H9 (cell line): ENCODE measurements at regions not wholly inside any gene's neighbourhood (a gene's known extent, or its start where the extent isn't known, plus 50 kb on each side); places are given as distances from the start of the nearest gene placed in this dataset.

ENCODE experiments used
- DNase-seq: peaks from one replicate; pipeline ENCODE4 v3.0.0-alpha.2; 2017
- H2AFZ ChIP-seq: one replicate; pipeline ENCODE4 v1.6.1; 2013; ENCODE audit warnings: mild to moderate bottlenecking, low read length, control low read depth, moderate library complexity
- H2AK5ac ChIP-seq: 2 replicates; pipeline ENCODE4 v1.6.1; 2013; ENCODE audit warnings: low read length, control low read depth, mixed read lengths; ENCODE audit not compliant: insufficient read length
- H2BK120ac ChIP-seq: one replicate; pipeline ENCODE4 v1.6.1; 2013; ENCODE audit warnings: low read depth, mild to moderate bottlenecking, low read length, control low read depth, inconsistent platforms; ENCODE audit not compliant: poor library complexity, severe bottlenecking
- H2BK12ac ChIP-seq: 2 replicates; pipeline ENCODE4 v1.6.1; 2013; ENCODE audit warnings: low read length, control low read depth, mixed read lengths, low read depth; ENCODE audit not compliant: insufficient read length
- H2BK15ac ChIP-seq: 2 replicates; pipeline ENCODE4 v1.6.1; 2013; ENCODE audit warnings: low read depth, low read length, control low read depth
- H2BK20ac ChIP-seq: one replicate; pipeline ENCODE4 v1.6.1; 2013; ENCODE audit warnings: low read depth, mild to moderate bottlenecking, low read length, control low read depth, inconsistent platforms; ENCODE audit not compliant: poor library complexity, severe bottlenecking
- H2BK5ac ChIP-seq: 2 replicates; pipeline ENCODE4 v1.6.1; 2013; ENCODE audit warnings: low read length, control low read depth, mixed read lengths; ENCODE audit not compliant: insufficient read length
- H3K14ac ChIP-seq: 2 replicates; pipeline ENCODE4 v1.6.1; 2013; ENCODE audit warnings: low read length, control low read depth; ENCODE audit not compliant: insufficient read depth
- H3K18ac ChIP-seq: 2 replicates; pipeline ENCODE4 v1.6.1; 2013; ENCODE audit warnings: low read depth, mild to moderate bottlenecking, mixed read lengths, low read length, control low read depth; ENCODE audit not compliant: insufficient read length
- H3K23ac ChIP-seq: 2 replicates; pipeline ENCODE4 v1.6.1; 2013; ENCODE audit warnings: low read length, control low read depth, mixed read lengths, low read depth; ENCODE audit not compliant: insufficient read length
- H3K23me2 ChIP-seq: 2 replicates; pipeline ENCODE4 v1.6.1; 2013; ENCODE audit warnings: low read depth, mild to moderate bottlenecking, mixed read lengths, low read length, control low read depth; ENCODE audit not compliant: insufficient read length, poor library complexity, severe bottlenecking
- H3K27ac ChIP-seq: 2 replicates; pipeline ENCODE4 v1.5.1; 2013; ENCODE audit warnings: low read length, control low read depth, mixed read lengths, low read depth; ENCODE audit not compliant: insufficient read length
- H3K27me3 ChIP-seq: 2 replicates; pipeline ENCODE4 v1.6.1; 2013; ENCODE audit warnings: low read length, control low read depth, inconsistent platforms; ENCODE audit not compliant: insufficient read depth
- H3K4ac ChIP-seq: 2 replicates; pipeline ENCODE4 v1.6.1; 2013; ENCODE audit warnings: low read depth, mild to moderate bottlenecking, control low read depth, inconsistent platforms, low read length, moderate library complexity
- H3K4me1 ChIP-seq: 2 replicates; pipeline ENCODE4 v1.6.1; 2013; ENCODE audit warnings: low read length, control low read depth, inconsistent platforms; ENCODE audit not compliant: insufficient read depth
- H3K4me2 ChIP-seq: 2 replicates; pipeline ENCODE4 v1.6.1; 2013; ENCODE audit warnings: low read length, control low read depth, mixed read lengths; ENCODE audit not compliant: insufficient read length, insufficient read depth
- H3K56ac ChIP-seq: 2 replicates; pipeline ENCODE4 v1.6.1; 2013; ENCODE audit warnings: low read depth, mild to moderate bottlenecking, mixed read lengths, low read length, control low read depth; ENCODE audit not compliant: insufficient read length
- H3K79me1 ChIP-seq: 2 replicates; pipeline ENCODE4 v1.6.1; 2013; ENCODE audit warnings: low read depth, mild to moderate bottlenecking, moderate library complexity, low read length, control low read depth, inconsistent platforms; ENCODE audit not compliant: insufficient read depth, poor library complexity, severe bottlenecking
- H3K79me2 ChIP-seq: 2 replicates; pipeline ENCODE4 v1.6.1; 2013; ENCODE audit warnings: low read length, control low read depth, inconsistent platforms; ENCODE audit not compliant: insufficient read depth
- H3K9ac ChIP-seq: 2 replicates; pipeline ENCODE4 v1.6.1; 2013; ENCODE audit warnings: low read length, control low read depth, mixed read lengths; ENCODE audit not compliant: insufficient read length; ENCODE audit errors: extremely low read depth
- H3K9me3 ChIP-seq: one replicate; pipeline ENCODE4 v1.6.1; 2013; ENCODE audit warnings: low read depth, low read length, inconsistent platforms; ENCODE audit not compliant: control insufficient read depth
- H3T11ph ChIP-seq: one replicate; pipeline ENCODE4 v1.6.1; 2013; ENCODE audit warnings: mild to moderate bottlenecking, low read length, control low read depth, inconsistent platforms
- H4K20me1 ChIP-seq: one replicate; pipeline ENCODE4 v1.6.1; 2013; ENCODE audit not compliant: control insufficient read depth, insufficient read length, insufficient read depth
- H4K5ac ChIP-seq: 2 replicates; pipeline ENCODE4 v1.6.1; 2013; ENCODE audit warnings: low read depth, mild to moderate bottlenecking, mixed read lengths, low read length, control low read depth; ENCODE audit not compliant: insufficient read length
- H4K8ac ChIP-seq: replicated peaks from 2 replicates; pipeline ENCODE4 v1.6.1; 2013; ENCODE audit warnings: low read length, control low read depth, mixed read lengths, low read depth; ENCODE audit not compliant: insufficient read length
- H4K91ac ChIP-seq: 2 replicates; pipeline ENCODE4 v1.6.1; 2013; ENCODE audit warnings: low read depth, mild to moderate bottlenecking, moderate library complexity, mixed read lengths, low read length, control low read depth; ENCODE audit not compliant: insufficient read length
- H3K27ac Mint-ChIP-seq, 3 experiments: 2 replicates in 2 of 3; 3 replicates in 1 of 3; pipeline ENCODE4 v1.8.0; 2020 to 2021; ENCODE audit warnings: mixed read lengths in 3 of 3, mild to moderate bottlenecking in 1 of 3, moderate library complexity in 1 of 3
- H3K27me3 Mint-ChIP-seq: 2 replicates; pipeline ENCODE4 v1.8.0; 2021; ENCODE audit warnings: low read depth, mild to moderate bottlenecking, moderate library complexity, mixed read lengths
- H3K36me3 Mint-ChIP-seq, 3 experiments: 2 replicates in 2 of 3; 3 replicates in 1 of 3; pipeline ENCODE4 v1.8.0; 2020 to 2021; ENCODE audit warnings: low read depth in 3 of 3, mixed read lengths in 3 of 3; ENCODE audit not compliant: insufficient read depth in 1 of 3
- H3K4me1 Mint-ChIP-seq, 2 experiments: 2 replicates each; pipeline ENCODE4 v1.8.0; 2020; ENCODE audit warnings: mixed read lengths in 2 of 2
- H3K4me3 Mint-ChIP-seq, 2 experiments: 2 replicates in 1 of 2; 3 replicates in 1 of 2; pipeline ENCODE4 v1.8.0; 2020 to 2021; ENCODE audit warnings: mild to moderate bottlenecking in 2 of 2, mixed read lengths in 2 of 2, moderate library complexity in 1 of 2
- H3K9me3 Mint-ChIP-seq, 2 experiments: 2 replicates in 1 of 2; 3 replicates in 1 of 2; pipeline ENCODE4 v1.8.0; 2020; ENCODE audit warnings: mild to moderate bottlenecking in 2 of 2, mixed read lengths in 2 of 2, moderate library complexity in 1 of 2
- CTCF ChIP-seq: fragments of 200-600 bp; sonication (generic); conservative IDR thresholded peaks from 3 replicates; pipeline ENCODE4 v1.8.0; 2021; ENCODE audit warnings: antibody characterized with exemption, mild to moderate bottlenecking

GRCh38 chr12:115666168-115666567 lies 611.3 kb downstream of the MED13L start:
- no peak overlapping the region for H4K91ac ChIP-seq
- no peak overlapping the region for H3K14ac ChIP-seq
- H4K8ac ChIP-seq: no peak overlapping the region
- H3T11ph ChIP-seq: no peak overlapping the region
- H3K9me3 ChIP-seq: no peaks in the 10 kb centered on the region
- no peak for TF ChIP-seq CTCF
- no peak overlapping the region for H3K23ac ChIP-seq
- no peak overlapping the region for H2BK5ac ChIP-seq
- no peak overlapping the region for H3K4me2 ChIP-seq
- H3K4me1 Mint-ChIP-seq: peaks cover 3 to 4% of the 10 kb centered on the region in 2 experiments; a peak in 3 of 4 replicates
- no peak overlapping the region for H3K4me3 Mint-ChIP-seq
- no peak overlapping the region for H2AFZ ChIP-seq
- no peak overlapping the region for H3K27ac Mint-ChIP-seq
- no peak overlapping the region for H3K9ac ChIP-seq
- no peaks in the 10 kb centered on the region for H3K23me2 ChIP-seq
- no peak overlapping the region for H2BK120ac ChIP-seq
- no peaks in the 10 kb centered on the region for H3K9me3 Mint-ChIP-seq
- H3K79me2 ChIP-seq: no peaks in the 10 kb centered on the region
- no peak overlapping the region for H2BK20ac ChIP-seq
- H3K36me3 Mint-ChIP-seq: no peaks in the 10 kb centered on the region
- no peaks in the 10 kb centered on the region for H4K20me1 ChIP-seq
- no peak overlapping the region for H3K18ac ChIP-seq
- DNase-seq: no peak
- no peaks in the 10 kb centered on the region for H3K4me1 ChIP-seq
- H3K27ac ChIP-seq: no peak overlapping the region
- H2AK5ac ChIP-seq: no peak overlapping the region
- no peaks in the 10 kb centered on the region for H3K27me3 ChIP-seq
- H3K56ac ChIP-seq: no peak overlapping the region
- H2BK12ac ChIP-seq: no peak overlapping the region
- H3K4ac ChIP-seq: no peak overlapping the region
- H3K79me1 ChIP-seq: no peaks in the 10 kb centered on the region
- no peak overlapping the region for H4K5ac ChIP-seq
- no peak overlapping the region for H2BK15ac ChIP-seq
- H3K27me3 Mint-ChIP-seq: no peaks in the 10 kb centered on the region; the same call in none of the 2 replicates
